ENCODE measurements at regions not wholly inside any gene's neighbourhood (a gene's known extent, or its start where the extent isn't known, plus 50 kb on each side); places are given as distances from the start of the nearest gene placed in this dataset.

DNA sequence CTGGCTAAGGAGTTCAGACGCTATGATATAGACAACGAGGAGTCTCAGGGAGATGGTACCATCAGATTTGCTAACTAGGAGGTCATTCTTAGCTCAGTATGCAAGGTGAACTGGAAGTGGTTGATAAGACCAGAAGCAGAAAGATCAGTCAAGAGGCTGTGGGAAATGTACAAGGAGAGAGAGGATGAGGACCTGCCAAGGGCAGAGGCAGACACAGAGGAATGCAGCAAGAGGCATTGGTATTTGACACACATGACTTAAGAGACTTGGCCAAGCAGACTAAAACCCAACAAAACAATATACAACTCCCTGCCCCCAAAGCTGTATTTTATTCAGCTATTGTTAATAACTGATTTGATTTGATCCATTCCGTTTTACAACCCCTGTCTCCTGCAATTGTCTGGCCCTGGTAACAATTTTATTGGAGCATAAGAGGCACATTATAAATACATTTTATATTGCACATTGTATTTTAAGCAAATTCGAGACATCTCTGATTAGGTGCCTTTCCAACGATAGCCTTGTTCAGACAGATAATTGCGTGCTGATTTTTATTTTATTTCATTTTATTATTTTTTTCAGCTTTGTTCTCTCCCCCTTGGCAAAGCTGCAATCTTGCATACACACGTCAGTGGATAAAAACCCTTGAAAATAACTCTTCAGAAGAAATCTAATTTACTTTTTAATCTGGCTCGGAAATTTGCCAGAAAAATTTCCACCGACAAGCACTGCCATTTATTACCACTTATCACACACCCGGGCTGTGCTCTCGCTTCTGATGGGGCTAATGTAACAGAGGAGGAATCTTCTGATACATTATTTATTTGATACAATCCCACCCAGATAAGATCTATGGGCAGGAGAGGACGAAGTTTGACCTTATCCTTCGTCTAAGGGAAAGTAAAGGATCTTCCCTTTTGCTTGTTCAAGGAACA is 237.8 kb downstream of the NXPE2 start:
- no peak for TF ChIP-seq CTCF (IDR thresholded peaks at IDR 0.05)
- H3K4me2 ChIP-seq (ENCODE audit: low read length): no peak overlapping the region
- H2AFZ ChIP-seq: no peak overlapping the region
- no peak overlapping the region for H3K27ac ChIP-seq
- H3K9ac ChIP-seq: no peak overlapping the region
- H3K27me3 ChIP-seq (ENCODE audit: control insufficient read depth, insufficient read depth, low read length): no peaks in the 10 kb centered on the region
- no peaks in the 10 kb centered on the region for H3K9me3 ChIP-seq (ENCODE audit: control insufficient read depth, low read length)
- H3K36me3 ChIP-seq (ENCODE audit: control insufficient read depth, insufficient read depth, low read length): no peaks in the 10 kb centered on the region
- H3K4me1 ChIP-seq: no peaks in the 10 kb centered on the region
- H3K4me3 ChIP-seq (ENCODE audit: low read depth, low read length): no peak overlapping the region
- H3K79me2 ChIP-seq: no peaks in the 10 kb centered on the region

DNA sequence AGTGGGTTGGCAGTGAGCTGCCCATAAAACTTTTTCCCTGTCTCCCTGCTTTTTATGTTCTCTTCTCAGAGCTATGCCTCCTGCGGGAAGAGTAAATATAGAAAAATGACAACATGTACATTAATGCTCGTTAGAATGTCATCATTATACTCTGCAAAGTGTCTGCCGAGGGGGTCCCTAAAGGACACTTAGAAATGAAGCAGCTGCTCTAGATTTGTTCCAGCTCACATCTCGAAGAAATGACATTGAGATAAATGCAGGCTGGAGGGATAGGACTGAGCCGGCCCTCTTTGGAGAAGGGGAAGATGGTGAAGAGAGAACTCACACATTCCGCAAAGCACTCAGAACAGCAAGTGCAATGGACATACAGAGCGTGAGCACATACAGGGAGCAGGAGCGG is 240.0 kb downstream of the NXPE2 start:
- Histone ChIP-seq H3K36me3 (ENCODE audit: control insufficient read depth, insufficient read depth, low read length) (no peaks in the 10 kb centered on the region), H3K4me3 (ENCODE audit: low read depth, low read length) (no peak overlapping the region), H3K79me2 (no peaks in the 10 kb centered on the region), H3K4me1 (no peaks in the 10 kb centered on the region), H3K27ac (no peak overlapping the region), H3K9ac (no peak overlapping the region), H3K9me3 (ENCODE audit: control insufficient read depth, low read length) (no peaks in the 10 kb centered on the region), H2AFZ (no peak overlapping the region), H3K4me2 (ENCODE audit: low read length) (no peak overlapping the region), H3K27me3 (ENCODE audit: control insufficient read depth, insufficient read depth, low read length) (no peaks in the 10 kb centered on the region)
- no peak for TF ChIP-seq CTCF (IDR thresholded peaks at IDR 0.05)

DNA sequence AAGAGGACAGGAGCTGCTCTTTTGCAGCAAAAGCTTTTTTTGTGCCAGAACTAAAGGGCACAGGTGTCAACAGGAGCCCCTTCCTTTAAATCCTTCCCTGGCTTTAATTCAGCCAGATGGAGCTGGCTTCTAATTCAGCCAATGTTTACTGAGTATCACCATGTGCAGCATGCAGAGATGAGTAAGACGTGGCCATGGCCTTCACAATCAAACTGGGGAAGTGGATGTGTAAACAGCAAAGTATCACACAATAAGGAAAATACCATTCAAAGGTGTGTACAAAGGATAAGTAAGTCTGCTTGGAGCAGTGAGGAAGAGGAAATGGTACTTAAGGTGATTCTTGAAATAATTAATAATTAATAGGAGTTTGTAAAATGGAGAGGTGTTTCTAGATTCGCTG is 243.4 kb downstream of the NXPE2 start:
- no peaks in the 10 kb centered on the region for H3K4me1 ChIP-seq
- no peaks in the 10 kb centered on the region for H3K79me2 ChIP-seq
- no peak overlapping the region for H2AFZ ChIP-seq
- no peaks in the 10 kb centered on the region for H3K9me3 ChIP-seq (ENCODE audit: control insufficient read depth, low read length)
- no peaks in the 10 kb centered on the region for H3K27me3 ChIP-seq (ENCODE audit: control insufficient read depth, insufficient read depth, low read length)
- H3K9ac ChIP-seq: no peak overlapping the region
- H3K4me3 ChIP-seq (ENCODE audit: low read depth, low read length): no peak overlapping the region
- H3K36me3 ChIP-seq (ENCODE audit: control insufficient read depth, insufficient read depth, low read length): no peaks in the 10 kb centered on the region
- H3K4me2 ChIP-seq (ENCODE audit: low read length): no peak overlapping the region
- TF ChIP-seq CTCF (IDR thresholded peaks at IDR 0.05): no peak
- H3K27ac ChIP-seq: no peak overlapping the region

- Histone ChIP-seq H3K4me3 (ENCODE audit: low read depth, low read length) (no peak overlapping the region), H3K4me1 (no peaks in the 10 kb centered on the region), H3K4me2 (ENCODE audit: low read length) (no peak overlapping the region), H3K27me3 (ENCODE audit: control insufficient read depth, insufficient read depth, low read length) (no peaks in the 10 kb centered on the region), H2AFZ (no peak overlapping the region), H3K9me3 (ENCODE audit: control insufficient read depth, low read length) (no peaks in the 10 kb centered on the region), H3K27ac (no peak overlapping the region), H3K9ac (no peak overlapping the region), H3K79me2 (no peaks in the 10 kb centered on the region), H3K36me3 (ENCODE audit: control insufficient read depth, insufficient read depth, low read length) (no peaks in the 10 kb centered on the region)
- no peak for TF ChIP-seq CTCF (IDR thresholded peaks at IDR 0.05)
Observed at GRCh38 chr11:114924042-114924441, 245.7 kb downstream of the NXPE2 start.

DNA sequence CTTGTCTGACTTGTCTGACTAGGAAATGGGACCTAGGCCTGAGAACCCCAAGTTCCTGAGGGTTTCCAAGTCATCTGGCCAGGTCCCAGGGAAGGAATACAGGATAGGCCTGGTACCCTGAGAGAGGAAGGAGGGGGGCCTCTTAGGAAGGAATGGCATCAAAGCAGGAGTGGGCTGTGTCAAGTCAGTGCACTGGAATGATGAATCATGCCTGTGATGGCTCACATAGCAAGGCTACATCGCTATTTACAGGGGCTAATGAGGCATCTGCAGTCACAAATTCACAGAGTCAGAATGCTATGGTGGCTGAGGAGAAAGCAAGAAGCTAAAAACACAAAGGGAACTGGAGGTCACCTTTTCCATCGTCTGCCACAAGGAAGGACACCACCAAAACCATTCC is 247.3 kb downstream of the NXPE2 start:
- Histone ChIP-seq H3K4me2 (ENCODE audit: low read length) (no peak overlapping the region), H2AFZ (no peak overlapping the region), H3K27ac (no peak overlapping the region), H3K27me3 (ENCODE audit: control insufficient read depth, insufficient read depth, low read length) (no peaks in the 10 kb centered on the region), H3K4me3 (ENCODE audit: low read depth, low read length) (no peak overlapping the region), H3K36me3 (ENCODE audit: control insufficient read depth, insufficient read depth, low read length) (no peaks in the 10 kb centered on the region), H3K4me1 (no peaks in the 10 kb centered on the region), H3K79me2 (no peaks in the 10 kb centered on the region), H3K9me3 (ENCODE audit: control insufficient read depth, low read length) (no peaks in the 10 kb centered on the region), H3K9ac (no peak overlapping the region)
- no peak for TF ChIP-seq CTCF (IDR thresholded peaks at IDR 0.05)

All from parathyroid adenoma (tissue), 2 donors.